CD14-positive monocyte (primary cell): ENCODE measurements at regions not wholly inside any gene's neighbourhood (a gene's known extent, or its start where the extent isn't known, plus 50 kb on each side); places are given as distances from the start of the nearest gene placed in this dataset.

Experiments used
- DNase-seq, 3 donors: peaks; one replicate each; pipeline ENCODE4 v3.0.0-alpha.2; 2011 to 2022
- H2AFZ ChIP-seq: 2 replicates; pipeline ENCODE4 v1.6.0; 2012; ENCODE audit warnings: mild to moderate bottlenecking, low read depth, low read length, inconsistent platforms; ENCODE audit not compliant: insufficient read depth, poor library complexity, severe bottlenecking
- H3K27ac ChIP-seq, 2 donors: 1 replicate in 1 of 2; 2 replicates in 1 of 2; pipeline ENCODE4 v1.5.1; 2012 to 2013; ENCODE audit warnings: low read length in 2 of 2, control low read depth in 1 of 2, inconsistent platforms in 1 of 2, low read depth in 1 of 2, mild to moderate bottlenecking in 1 of 2
- H3K27me3 ChIP-seq, 2 donors: one replicate each; pipeline versions ENCODE4 v1.6.0 to v1.6.1; 2011 to 2013; ENCODE audit warnings: low read length in 2 of 2; ENCODE audit not compliant: control insufficient read depth in 2 of 2, insufficient read depth in 2 of 2
- H3K36me3 ChIP-seq, 2 donors: replicated peaks in 1 of 2; 1 replicate in 1 of 2; 2 replicates in 1 of 2; pipeline versions ENCODE4 v1.5.1 to v1.6.1; 2012 to 2013; ENCODE audit warnings: low read length in 2 of 2, control low read depth in 1 of 2, inconsistent platforms in 1 of 2, mild to moderate bottlenecking in 1 of 2; ENCODE audit not compliant: insufficient read depth in 2 of 2, control insufficient read depth in 1 of 2
- H3K4me1 ChIP-seq, 2 donors: 1 replicate in 1 of 2; 2 replicates in 1 of 2; pipeline versions ENCODE4 v1.5.1 to v1.6.1; 2012 to 2013; ENCODE audit warnings: low read length in 2 of 2, control low read depth in 1 of 2, inconsistent platforms in 1 of 2, mild to moderate bottlenecking in 1 of 2, moderate library complexity in 1 of 2; ENCODE audit not compliant: insufficient read depth in 2 of 2, control insufficient read depth in 1 of 2
- H3K4me2 ChIP-seq: replicated peaks from 2 replicates; pipeline ENCODE3; 2012; ENCODE audit warnings: low read length, moderate library complexity, mild to moderate bottlenecking; ENCODE audit not compliant: poor library complexity, severe bottlenecking; ENCODE audit errors: extremely low read depth
- H3K4me3 ChIP-seq, 3 experiments: fragments of 200-600 bp in 1 of 3; sonication (generic) in 1 of 3; replicated peaks in 1 of 3; 1 replicate in 2 of 3; 2 replicates in 1 of 3; pipeline ENCODE4 v1.5.1; 2011 to 2013; ENCODE audit warnings: low read length in 3 of 3, mild to moderate bottlenecking in 3 of 3, control low read depth in 2 of 3, low read depth in 2 of 3, inconsistent platforms in 1 of 3, moderate library complexity in 1 of 3
- H3K79me2 ChIP-seq: 2 replicates; pipeline ENCODE4 v1.6.0; 2012; ENCODE audit warnings: mild to moderate bottlenecking, control low read depth, inconsistent platforms, low read length, moderate library complexity; ENCODE audit not compliant: insufficient read depth
- H3K9ac ChIP-seq: 2 replicates; pipeline ENCODE4 v1.6.0; 2017; ENCODE audit warnings: low read length, mild to moderate bottlenecking; ENCODE audit not compliant: insufficient read depth, poor library complexity, severe bottlenecking
- H3K9me3 ChIP-seq, 2 donors: replicated peaks in 1 of 2; 1 replicate in 1 of 2; 2 replicates in 1 of 2; pipeline versions ENCODE4 v1.5.1 to v1.6.1; 2012 to 2013; ENCODE audit warnings: low read length in 2 of 2, control low read depth in 1 of 2; ENCODE audit not compliant: control insufficient read depth in 1 of 2, insufficient read depth in 1 of 2
- H4K20me1 ChIP-seq: 2 replicates; pipeline ENCODE4 v1.6.0; 2012; ENCODE audit warnings: mild to moderate bottlenecking, low read length, control low read depth, moderate library complexity; ENCODE audit not compliant: insufficient read depth
- H3K27ac Mint-ChIP-seq, 7 donors: one replicate each; pipeline ENCODE4 v1.8.0; 2020; ENCODE audit warnings: mild to moderate bottlenecking in 7 of 7, mixed read lengths in 7 of 7, moderate library complexity in 6 of 7, inconsistent platforms in 2 of 7
- H3K27me3 Mint-ChIP-seq, 3 donors: one replicate each; pipeline ENCODE4 v1.8.0; 2021 to 2022; ENCODE audit warnings: low read depth in 3 of 3, mild to moderate bottlenecking in 3 of 3, mixed read lengths in 3 of 3, moderate library complexity in 3 of 3, inconsistent platforms in 1 of 3
- H3K36me3 Mint-ChIP-seq, 2 donors: one replicate each; pipeline ENCODE4 v1.8.0; 2020; ENCODE audit warnings: mixed read lengths in 2 of 2, inconsistent platforms in 1 of 2, mild to moderate bottlenecking in 1 of 2
- H3K4me1 Mint-ChIP-seq: one replicate; pipeline ENCODE4 v1.8.0; 2020; ENCODE audit warnings: mild to moderate bottlenecking, mixed read lengths
- H3K4me3 Mint-ChIP-seq, 2 donors: one replicate each; pipeline ENCODE4 v1.8.0; 2020; ENCODE audit warnings: mild to moderate bottlenecking in 2 of 2, mixed read lengths in 2 of 2, moderate library complexity in 1 of 2
- H3K9me3 Mint-ChIP-seq, 7 donors: one replicate each; pipeline ENCODE4 v1.8.0; 2020 to 2022; ENCODE audit warnings: mixed read lengths in 7 of 7, mild to moderate bottlenecking in 6 of 7, moderate library complexity in 6 of 7, inconsistent platforms in 2 of 7
- WGBS: methylation state at CpG from one replicate; pipeline ENCODE4 v1.1.5; 2013; ENCODE audit warnings: missing lambda C conversion rate; ENCODE audit not compliant: insufficient coverage; 5-methylcytosine and 5-hydroxymethylcytosine counted together
- intact Hi-C, 2 donors: fragments of 100-400 bp; cut with micrococcal nuclease; formaldehyde crosslinking; loops; one replicate each; pipeline versions ENCODE4 v1.15.0 to v1.15.1; 2023
- TF ChIP-seq, protein P1 (sequence below): fragments of 200-600 bp; IDR thresholded peaks from one replicate; pipeline ENCODE4 v1.8.0; 2022; ENCODE audit warnings: antibody characterized with exemption, mild to moderate bottlenecking

DNA sequence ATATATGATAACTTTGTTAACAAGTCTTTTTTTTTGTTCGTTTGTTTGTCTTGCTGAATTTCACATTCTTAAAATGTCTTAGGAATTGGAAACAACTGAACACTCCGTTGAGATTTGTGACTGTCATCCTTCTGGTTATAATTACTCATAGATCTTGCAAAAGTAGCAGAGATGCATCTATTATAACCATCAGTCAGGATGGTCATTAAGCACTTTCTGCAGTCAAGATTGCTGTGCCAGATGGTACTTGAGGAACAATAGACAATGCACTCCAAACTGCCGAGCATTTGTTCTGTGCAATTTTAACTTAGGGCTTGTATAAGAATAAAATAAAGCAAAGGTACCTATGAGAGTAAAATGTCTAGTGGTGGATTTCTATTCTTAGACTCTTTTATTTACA is 710.1 kb upstream of the KCND2 start:
- Histone ChIP-seq H2AFZ (no peak overlapping the region), H3K27ac (no peak overlapping the region), H3K79me2 (no peaks in the 10 kb centered on the region), H3K9ac (no peak overlapping the region), H3K27me3 (no peaks in the 10 kb centered on the region), H3K9me3 (peaks cover 0 to 2% of the 10 kb centered on the region in 2 donors), H3K4me2 (no peak overlapping the region), H4K20me1 (no peaks in the 10 kb centered on the region), H3K36me3 (no peaks in the 10 kb centered on the region), H3K4me1 (no peaks in the 10 kb centered on the region), H3K4me3 (no peak overlapping the region)
- Mint-ChIP-seq H3K27ac (no peak overlapping the region), H3K4me1 (no peaks in the 10 kb centered on the region), H3K4me3 (no peak overlapping the region), H3K27me3 (no peaks in the 10 kb centered on the region), H3K36me3 (no peaks in the 10 kb centered on the region), H3K9me3 (peaks cover under 1 to 5% (median 4%) of the 10 kb centered on the region in 7 donors)
- TF ChIP-seq, protein P1, sequence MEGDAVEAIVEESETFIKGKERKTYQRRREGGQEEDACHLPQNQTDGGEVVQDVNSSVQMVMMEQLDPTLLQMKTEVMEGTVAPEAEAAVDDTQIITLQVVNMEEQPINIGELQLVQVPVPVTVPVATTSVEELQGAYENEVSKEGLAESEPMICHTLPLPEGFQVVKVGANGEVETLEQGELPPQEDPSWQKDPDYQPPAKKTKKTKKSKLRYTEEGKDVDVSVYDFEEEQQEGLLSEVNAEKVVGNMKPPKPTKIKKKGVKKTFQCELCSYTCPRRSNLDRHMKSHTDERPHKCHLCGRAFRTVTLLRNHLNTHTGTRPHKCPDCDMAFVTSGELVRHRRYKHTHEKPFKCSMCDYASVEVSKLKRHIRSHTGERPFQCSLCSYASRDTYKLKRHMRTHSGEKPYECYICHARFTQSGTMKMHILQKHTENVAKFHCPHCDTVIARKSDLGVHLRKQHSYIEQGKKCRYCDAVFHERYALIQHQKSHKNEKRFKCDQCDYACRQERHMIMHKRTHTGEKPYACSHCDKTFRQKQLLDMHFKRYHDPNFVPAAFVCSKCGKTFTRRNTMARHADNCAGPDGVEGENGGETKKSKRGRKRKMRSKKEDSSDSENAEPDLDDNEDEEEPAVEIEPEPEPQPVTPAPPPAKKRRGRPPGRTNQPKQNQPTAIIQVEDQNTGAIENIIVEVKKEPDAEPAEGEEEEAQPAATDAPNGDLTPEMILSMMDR: no peak
- no CpG with 5 or more reads among the region's 3 CpGs for WGBS
- DNase-seq: no peak
- intact Hi-C loops: no loop called here

DNA sequence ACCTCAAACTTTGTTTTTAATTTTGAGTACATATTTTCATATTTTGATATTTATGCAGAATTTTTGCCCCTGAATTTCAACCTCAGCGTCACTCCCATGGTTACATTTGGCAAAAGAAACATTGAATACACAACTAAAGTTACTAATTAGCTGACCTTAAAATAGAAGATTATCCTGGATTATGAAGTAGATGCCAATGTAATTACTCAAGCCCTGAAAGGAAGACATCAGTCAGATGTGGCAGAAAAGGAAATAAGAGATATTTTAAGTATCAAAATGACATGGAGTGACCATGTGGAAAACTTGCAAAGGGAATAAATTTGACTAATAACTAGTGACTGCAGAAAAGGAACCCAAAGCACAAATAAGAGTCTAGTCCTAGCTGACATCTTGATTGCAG is 701.3 kb upstream of the KCND2 start:
- WGBS: no CpG with 5 or more reads among the region's 1 CpG
- no peak for DNase-seq
- H2AFZ ChIP-seq: no peak overlapping the region

More for the DNA sequence above, 701.3 kb upstream of the KCND2 start:
- Histone ChIP-seq H3K27ac (no peak overlapping the region), H3K9me3 (peaks cover 0 to 16% of the 10 kb centered on the region in 2 donors), H3K4me3 (no peak overlapping the region), H3K9ac (no peak overlapping the region), H3K4me2 (no peak overlapping the region), H3K79me2 (no peaks in the 10 kb centered on the region), H3K36me3 (no peaks in the 10 kb centered on the region), H3K4me1 (no peaks in the 10 kb centered on the region), H4K20me1 (no peaks in the 10 kb centered on the region), H3K27me3 (no peaks in the 10 kb centered on the region)
- Mint-ChIP-seq H3K27me3 (no peaks in the 10 kb centered on the region), H3K9me3 (peaks cover 0 to 13% (median 2%) of the 10 kb centered on the region in 7 donors), H3K4me1 (no peaks in the 10 kb centered on the region), H3K36me3 (no peaks in the 10 kb centered on the region), H3K4me3 (no peak overlapping the region), H3K27ac (no peak overlapping the region)
- intact Hi-C loops: no loop called here
- TF ChIP-seq, protein P1: no peak
